HG02623 (cell line): ENCODE measurements at regions not wholly inside any gene's neighbourhood (a gene's known extent, or its start where the extent isn't known, plus 50 kb on each side); places are given as distances from the start of the nearest gene placed in this dataset.

ENCODE experiments used
- ATAC-seq: cut with Tn5 transposase; IDR thresholded peaks from one replicate; pipeline ENCODE4 v1.9.1; 2021; ENCODE audit warnings: moderate library complexity; ENCODE audit not compliant: unreplicated experiment

DNA sequence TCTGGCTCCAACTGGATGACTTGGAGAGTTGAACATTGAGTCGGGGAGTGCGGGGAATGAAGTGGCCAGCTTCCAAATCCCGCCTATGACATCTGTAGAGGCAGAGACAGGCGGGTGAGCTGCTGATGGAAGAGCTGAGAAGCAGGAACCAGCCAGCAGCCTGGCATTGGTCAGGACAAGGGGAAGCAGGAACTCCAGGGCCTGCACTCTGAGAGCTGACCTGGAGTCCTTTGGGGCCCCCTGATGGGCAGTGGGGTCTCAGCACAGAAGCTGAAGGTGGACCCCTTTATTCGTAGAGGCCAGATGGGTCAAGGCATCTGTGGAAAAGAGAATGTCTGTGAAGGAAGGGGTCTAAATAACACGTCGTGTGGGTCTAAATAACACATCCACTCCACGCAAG, 57.0 kb downstream of the SEC61G start:
- ATAC-seq: no peak

DNA sequence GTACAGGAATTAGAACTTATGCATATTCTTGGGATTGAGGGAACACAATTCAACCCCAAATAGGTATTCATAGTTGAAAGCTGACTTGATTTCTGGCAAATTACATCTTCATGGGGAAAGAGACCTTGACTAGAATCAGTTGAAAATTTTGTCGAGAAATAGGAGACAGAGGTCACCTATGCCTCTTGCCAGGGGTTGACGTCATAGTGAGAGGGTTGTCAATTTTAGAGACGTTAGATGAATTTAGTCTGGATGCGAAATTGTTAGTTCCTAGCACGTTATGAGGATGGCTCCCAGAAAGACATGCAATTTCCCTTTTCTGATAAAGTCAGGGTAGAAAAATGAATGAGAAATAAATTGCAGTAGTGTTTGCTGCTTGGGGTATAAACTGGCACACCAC, 59.3 kb downstream of the SEC61G start:
- ATAC-seq: no peak

DNA sequence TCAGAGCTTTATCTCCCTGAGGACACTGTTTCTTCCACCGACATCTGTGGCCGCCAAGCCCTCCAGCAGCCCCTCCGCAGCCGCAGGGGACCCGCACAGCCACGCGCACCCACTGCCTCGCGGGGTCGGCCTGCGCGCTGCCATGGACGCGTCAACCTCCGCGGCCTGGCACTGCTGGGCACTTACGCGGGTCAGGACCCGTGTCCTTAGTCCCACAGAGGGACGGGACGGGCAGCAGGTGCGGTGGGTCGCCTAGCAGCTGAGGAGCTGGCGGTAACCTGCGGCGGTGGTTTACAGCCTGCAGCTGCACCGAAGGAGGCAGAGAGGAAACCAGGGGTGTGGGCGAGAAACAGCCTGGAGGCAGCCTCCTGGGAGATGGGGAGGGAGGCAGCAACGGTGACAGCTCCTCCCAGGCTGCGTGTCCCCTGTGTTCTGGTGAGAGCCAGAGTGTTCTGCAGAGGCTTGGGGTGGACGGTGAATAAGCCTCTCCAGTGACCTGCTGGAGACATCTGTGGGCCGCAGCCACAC, 61.3 kb downstream of the SEC61G start:
- no peak for ATAC-seq

DNA sequence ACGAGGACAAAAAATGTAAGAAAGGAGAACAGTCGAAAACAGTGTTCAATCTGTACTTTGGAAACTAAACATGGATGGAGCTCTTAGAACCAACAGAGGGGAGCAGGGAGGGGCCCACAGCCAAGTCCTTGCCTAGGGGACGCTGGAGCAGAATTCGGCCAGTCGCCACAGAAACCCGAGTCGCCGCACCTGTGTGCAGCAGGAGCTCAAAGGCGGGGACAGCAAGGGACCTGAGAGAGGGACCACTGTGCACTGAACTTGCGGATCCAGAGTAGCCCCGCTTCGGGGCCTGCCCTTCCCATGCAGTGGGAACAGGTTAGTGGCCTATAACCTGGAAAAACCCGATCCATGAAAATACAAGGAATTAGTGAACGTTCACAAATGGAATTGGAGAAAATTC, 68.1 kb downstream of the SEC61G start:
- ATAC-seq: no peak

DNA sequence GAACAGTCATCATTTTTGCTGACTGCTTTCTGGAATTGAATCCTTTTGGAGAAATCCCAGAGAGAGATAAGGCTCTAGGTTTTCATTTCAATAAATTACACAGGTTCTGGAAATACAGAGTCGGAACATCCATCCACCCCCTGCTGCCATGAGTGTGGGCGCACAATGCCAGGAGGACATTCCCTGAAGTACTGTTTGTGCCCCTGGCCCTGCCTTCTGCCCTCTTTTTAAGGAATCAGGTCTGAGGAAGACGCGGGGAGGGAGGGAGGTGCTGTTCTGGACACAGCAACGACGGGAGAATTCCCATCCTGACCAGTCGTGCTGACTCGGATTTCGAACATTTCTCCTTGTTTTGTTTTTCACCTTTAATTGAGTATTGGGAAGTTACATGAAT, 69.0 kb downstream of the SEC61G start:
- ATAC-seq: no peak

DNA sequence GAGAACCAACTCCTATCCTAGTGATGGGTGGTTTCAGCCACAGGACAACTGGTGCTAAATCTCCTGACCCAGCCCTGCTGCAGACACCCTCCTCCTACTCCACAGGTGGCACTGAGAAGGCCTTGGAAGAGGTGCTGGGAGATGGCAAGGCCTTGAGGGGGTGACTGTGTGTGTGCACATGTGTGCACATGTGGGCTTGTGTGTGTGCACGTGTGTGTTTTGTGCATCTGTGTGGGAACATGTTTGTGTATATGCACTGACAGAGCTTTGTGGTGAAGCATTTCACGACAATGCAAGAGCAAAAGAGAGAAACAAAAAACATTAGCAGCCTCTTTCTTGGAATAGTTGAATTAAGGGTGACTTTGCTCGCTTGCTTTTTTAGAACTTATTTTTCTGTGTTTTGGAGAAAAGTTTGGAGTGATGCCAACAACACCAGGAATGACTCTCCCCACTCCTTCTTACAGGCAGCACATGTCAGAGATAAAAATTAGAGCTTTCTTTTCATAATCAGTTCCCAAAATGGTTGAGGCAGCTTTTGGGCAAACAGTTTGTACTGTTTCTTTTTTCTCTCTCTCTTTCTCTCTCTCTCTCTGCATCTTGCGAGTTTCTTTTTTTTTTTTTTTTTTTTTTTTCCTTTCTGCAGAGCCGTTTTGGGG, 69.5 kb downstream of the SEC61G start:
- ATAC-seq: no peak

DNA sequence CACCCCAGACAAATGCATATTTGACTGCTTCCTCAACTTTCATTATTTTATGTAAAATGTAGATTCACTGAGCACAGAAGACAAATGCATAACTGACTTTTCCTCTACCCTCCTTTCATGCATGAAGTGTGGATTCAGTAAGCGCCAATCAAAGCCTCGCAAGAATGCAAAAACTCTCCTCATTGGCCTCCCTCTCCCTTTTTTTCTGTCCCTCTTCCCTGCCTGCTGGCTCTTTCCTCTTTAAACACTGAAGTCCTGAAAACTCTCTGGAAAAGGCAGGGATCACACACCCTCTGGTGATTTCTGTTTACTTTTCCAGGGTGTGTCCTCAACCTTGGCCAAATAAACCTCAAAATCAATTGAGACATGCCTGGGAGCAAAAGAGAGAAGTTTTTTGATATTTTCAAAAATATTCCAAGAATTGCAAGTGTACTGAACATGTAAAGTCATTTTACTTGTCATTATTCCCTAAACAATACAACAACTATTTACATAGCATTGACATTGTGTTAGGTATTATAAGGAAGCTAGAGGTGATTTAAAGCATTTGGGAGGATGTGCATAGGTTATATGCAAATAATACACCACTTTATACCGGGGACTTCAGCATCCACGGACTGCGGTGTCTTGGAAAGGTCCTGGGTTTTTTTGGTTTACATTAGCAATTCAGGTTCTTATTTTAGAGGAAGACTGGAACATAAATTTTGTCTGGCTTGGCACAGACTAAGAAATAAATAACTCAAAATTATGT, 71.4 kb downstream of the SEC61G start:
- ATAC-seq: no peak

DNA sequence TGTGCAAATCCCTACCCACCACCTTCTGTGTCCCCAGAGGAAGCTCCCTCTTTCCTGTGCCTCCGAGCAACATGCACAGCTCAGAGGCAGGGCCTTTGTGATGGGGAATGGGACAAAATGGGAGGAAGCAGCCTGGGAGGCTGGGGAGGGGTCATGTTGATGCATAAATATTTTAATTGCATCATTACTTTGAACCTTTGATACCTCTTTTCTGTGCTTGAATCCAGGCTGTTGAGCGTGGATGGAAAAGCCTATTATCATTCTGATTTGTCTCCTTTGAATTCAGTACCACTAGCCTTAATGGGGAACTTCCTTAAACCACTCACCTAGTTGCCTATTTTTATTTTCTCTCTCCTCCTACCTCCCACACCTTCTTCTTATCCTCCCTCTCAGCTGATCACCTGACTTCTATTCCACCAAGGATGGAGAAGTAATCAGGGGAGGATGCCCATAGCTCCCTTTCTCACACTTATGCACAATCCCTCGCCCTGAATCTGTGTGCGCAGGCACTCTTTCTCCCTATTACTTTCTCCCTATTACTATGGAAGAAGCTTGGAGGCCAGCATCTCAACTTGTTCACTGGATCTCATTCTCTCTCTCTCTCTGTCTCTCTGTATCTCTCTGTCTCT, 78.5 kb downstream of the SEC61G start:
- no peak for ATAC-seq

DNA sequence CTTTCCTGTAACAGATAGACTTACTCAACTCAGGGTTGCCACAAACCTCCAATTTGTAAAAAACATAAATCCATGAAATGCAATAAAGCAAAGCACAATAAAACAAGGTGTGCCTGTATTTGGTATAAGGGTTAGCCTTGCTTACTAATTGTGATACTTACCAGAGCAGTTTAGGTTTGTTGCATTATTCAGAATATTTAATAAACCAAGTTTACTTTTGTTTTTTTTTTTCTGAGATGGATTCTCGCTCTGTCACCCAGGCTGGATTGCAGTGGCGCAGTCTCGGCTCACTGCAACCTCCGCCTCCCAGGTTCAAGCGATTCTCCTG, 79.6 kb downstream of the SEC61G start:
- no peak for ATAC-seq

DNA sequence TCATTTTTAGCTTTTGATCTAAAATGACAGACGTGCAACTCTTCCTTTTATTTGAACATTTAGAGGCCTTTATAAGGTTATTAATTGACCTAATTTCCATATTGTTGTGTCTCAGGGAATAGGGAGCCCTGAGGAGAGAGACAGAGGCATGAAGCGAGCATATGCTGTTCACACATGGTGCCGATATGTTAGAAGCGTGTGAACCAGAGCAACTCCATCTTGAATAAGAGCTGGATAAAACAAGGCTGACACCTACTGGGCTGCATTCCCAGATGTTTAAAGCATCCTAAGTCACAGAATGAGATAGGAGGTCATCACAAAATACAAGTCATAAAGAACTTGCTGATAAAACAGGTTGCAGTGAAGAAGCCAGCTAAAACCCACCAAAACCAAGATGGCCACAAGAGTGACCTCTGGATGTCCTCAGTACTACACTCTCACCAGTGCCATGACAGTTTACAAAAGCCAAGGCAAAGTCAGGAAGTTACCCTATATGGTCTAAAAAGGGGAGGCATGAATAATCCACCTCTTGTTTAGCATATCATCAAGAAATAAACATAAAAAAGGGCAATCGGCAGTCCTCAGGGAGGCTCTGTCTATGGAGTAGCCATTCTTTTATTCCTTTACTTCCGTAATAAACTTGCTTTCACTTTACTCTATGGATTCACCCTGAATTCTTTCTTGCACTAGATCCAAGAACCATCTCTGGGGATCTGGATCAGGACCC, 80.1 kb downstream of the SEC61G start:
- no peak for ATAC-seq

DNA sequence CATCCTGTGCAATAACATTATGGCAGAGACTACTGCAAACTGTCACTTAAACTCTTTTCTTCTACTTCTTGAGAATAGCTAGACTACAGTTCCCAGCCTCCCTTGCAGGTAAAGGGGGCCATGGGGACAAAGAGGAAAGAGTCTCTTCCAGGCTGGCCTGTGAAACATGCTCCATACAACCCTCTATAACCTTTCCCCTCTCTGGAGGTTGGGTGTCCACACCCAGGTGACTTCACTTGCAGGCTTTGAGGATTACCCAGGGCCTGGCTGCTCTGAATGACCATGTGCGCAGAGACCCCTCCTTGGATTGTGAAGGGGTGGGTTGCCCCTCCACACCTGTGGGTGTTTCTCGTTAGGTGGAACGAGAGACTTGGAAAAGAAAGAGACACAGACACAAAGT, 84.1 kb downstream of the SEC61G start:
- ATAC-seq: no peak

DNA sequence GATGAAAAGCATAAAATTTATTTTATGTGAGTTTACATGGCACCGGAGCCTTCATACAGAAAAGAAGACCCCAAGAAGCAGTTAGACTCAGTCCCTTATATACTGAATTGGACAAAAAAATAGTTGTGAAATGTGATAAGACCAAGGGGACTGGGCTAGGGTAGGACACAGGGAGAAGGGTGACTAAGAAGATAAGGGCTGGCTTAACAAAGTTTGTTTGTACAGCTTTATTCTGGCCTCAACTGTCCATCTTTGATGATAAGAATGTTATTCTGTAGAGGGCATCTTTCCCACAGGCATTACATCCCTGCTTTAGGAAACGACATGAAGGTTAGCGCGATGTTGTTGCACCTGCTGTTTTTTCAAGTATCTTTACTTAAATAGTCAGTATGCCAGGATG, 86.5 kb downstream of the SEC61G start:
- no peak for ATAC-seq

DNA sequence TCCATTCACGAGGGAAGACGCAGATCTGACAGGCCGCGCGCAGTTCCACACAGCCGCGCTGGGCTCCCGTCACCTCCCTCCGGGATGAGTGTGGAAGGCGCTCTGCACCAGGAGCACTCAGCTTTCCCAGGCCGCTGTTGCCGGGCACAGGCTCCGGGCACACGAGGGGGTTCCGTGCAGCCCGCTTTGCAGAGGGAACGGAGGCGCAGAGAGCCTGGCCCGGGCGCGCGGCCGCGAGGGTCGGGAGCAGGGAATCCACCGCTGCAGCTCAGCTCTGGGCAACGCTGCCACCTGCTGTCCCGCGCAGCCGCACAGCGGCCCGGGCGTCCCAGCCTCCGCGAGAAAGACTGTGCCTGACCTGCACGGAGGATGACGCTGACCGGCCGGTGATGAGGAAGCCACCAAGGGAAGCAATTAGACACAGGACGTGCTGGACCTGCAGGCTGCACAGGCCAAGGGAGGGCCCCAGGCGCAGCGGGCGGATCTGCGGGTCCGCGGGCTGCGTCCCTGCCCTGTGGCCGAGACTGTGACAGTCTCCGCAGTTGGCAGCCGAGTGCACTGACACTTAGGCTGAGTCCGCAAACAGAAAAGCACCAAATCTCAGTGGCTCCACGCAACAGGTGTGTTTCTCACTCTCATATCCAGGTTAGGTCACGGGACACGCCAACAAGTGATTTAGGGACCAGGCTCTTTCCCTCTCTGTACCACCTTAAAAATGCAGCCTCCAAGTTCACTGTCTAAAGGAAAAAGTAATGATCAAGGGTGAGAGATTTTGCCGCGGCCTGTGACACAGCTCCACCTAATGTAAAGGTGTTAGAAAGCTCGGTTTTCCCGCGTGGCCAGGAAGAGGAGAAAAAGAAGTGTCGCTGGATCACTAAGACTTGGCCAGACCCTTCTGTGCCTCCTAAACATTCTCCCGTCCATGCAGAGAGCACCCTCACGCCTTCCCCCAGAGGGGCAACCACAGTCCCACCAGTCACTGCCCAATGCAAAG, 94.5 kb downstream of the SEC61G start:
- peak; percentile 79 for ATAC-seq

DNA sequence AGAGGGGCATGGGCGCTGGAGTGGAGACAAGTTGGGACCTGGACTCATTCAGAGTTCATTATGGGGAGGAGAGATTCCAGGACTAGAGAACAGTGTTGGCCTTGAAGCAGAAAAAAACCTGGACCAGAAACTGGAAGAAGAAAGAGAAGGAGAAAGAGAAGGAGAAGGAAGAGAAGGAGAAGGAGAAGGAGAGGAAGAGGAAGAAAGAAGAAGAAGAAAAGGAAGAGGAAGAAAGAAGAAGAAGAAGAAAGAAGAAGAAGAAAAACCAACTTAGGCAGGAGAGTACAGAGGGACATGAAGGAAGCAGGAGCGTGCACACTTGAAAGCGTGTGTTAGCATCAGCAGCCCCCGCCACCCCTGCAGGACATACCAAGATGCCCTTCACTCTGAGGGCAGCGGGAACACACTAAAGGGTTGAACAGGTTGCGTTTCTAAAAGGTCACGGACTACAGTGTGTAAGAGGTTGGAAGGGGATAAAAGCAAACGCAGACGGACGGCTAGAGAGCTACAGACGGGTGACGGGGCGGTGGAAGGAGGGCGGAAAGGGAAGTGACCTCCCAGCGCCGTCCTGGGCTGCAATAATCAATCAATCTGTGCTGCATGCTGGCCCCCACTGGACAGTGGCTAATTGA, 95.3 kb downstream of the SEC61G start:
- ATAC-seq: peak; percentile 15

DNA sequence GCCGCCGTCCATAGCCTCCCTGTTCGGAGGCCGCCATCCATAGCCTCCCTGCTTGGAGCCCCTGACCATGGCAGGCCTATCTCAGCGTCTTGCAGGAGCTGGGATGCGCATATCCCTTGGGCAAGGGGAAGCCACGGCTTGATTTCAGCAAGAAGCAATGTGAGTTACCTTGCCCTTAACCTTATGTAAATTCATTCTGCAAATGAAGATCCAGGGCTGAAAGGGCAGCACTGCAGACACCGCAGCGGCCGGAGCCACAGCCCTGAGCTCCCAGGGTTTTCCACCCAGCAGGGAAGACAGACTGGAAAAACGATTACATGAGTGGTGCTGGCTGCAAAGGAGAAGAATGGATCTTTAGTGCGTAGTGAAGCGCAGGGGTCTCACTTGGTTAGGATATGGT, 95.8 kb downstream of the SEC61G start:
- no peak for ATAC-seq

DNA sequence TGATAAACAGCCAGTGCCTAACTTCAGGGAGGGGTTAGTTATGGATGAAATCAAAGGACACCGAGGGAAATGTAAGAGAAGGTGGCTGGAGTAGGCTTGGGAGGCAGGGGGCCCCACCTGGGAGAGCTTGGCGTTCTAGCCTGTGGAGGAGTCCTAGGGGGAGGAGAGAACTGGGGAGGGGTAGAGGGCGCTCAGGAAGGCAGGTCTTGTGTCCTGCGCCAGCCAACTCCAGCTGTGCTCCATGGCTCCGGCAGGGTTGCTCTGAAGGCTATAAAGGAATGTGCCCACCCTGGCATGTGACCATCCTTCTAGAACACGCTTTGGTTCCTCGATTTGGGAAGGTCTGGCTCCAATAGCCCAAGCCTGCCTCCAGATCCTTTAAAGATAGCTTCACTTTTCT, 96.3 kb downstream of the SEC61G start:
- no peak for ATAC-seq

DNA sequence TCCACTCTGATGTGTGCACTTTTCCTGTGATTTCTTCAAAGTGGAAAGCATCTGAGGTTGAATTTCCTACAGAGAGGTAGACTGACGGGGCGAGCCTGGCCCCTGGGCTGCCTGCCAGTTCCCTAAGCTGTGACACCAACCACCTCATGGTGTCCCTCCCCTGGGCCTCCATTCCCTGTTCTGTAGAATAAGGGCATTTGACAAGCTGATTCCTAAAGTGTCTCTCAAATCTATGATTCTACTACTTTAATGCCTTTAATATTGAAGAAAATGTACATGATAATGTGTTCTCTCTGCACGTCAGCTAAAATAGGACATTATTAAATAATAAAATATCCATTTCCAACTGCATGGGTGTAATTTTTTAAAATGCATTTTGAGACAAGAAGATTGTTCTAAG, 105.1 kb downstream of the SEC61G start:
- ATAC-seq: no peak

DNA sequence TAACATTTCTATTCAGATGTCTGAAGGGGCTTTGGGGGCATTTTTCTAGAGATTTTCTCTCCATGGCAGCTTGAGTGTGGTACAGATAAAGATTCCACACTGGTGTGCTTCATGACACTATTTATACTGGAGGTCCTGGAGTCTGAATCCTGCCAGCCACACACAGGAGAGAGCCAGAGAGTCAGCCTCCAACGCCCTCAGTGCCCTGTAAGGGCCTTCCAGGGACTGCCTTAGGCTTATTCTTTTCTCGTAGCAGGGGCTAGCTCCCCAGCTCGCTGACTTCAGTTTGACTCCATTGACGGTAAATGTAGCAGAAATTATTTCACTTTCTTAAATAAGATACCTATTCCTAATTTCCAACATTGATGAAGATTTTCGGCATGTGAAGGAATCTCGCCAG, 100.9 kb downstream of the VSTM2A start:
- ATAC-seq: no peak

DNA sequence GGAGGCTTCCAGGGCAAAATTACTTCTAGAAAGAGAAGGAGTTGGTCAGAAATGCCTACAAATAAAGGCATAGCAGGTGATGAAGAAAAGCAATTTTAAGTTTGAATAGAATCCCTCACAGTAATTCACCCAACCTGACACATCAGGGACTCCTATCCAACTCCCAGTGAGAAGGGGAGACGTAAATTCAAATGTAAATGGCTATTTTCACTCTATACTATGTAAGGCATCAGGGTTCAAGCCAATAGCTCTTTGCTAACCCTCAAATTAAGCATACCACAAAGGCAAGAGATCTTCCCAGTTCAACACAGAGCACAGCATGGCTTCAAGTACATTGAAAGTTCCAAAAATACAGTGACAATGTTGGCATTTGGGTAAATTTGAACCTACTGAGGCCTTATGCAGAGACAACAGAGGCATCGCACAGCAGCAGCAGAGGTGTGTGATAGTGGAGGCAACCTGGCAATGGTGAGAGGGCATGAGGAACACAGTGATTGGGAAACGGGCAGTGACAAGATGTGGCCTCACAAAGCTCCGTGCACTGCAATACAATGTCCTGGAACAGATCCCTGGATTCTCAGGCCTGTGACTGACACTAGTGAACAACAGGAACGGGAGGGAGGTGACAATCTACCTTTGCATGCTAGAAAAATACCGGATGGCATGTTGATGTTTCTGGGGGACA, 95.7 kb downstream of the VSTM2A start:
- ATAC-seq: no peak
